RPMI8226 (cell line): ENCODE measurements at regions not wholly inside any gene's neighbourhood (a gene's known extent, or its start where the extent isn't known, plus 50 kb on each side); places are given as distances from the start of the nearest gene placed in this dataset.

Experiments
- DNase-seq: peaks from one replicate; pipeline ENCODE4 v3.0.0-alpha.2; 2015

- no peak for DNase-seq
These were observed 52.6 kb upstream of the STX18 start for GRCh38 chr4:4594285-4594920.

- no peak for DNase-seq
These were observed 51.9 kb upstream of the STX18 start for GRCh38 chr4:4593596-4594284.

- no peak for DNase-seq
These were observed 50.6 kb upstream of the STX18 start for GRCh38 chr4:4592414-4592813.
